DLD1 (cell line): ENCODE measurements at regions not wholly inside any gene's neighbourhood (a gene's known extent, or its start where the extent isn't known, plus 50 kb on each side); places are given as distances from the start of the nearest gene placed in this dataset.

Experiments
- in situ Hi-C: cut with HindIII; loops from 2 replicates; pipeline ENCODE4 v1.10.0; 2017; ENCODE audit warnings: low sequenced_read_pairs

- in situ Hi-C loops: no loop called here
Measured at GRCh38 chr16:79959226-79959625, 358.7 kb upstream of the MAF start.

GRCh38 chr16:79954921-79955705, 354.6 kb upstream of the MAF start:
- in situ Hi-C loops: no loop called here

GRCh38 chr16:79950932-79951719, 350.6 kb upstream of the MAF start:
- in situ Hi-C loops: no loop called here

- in situ Hi-C loops: no loop called here
Measured at GRCh38 chr16:79949417-79949816, 348.9 kb upstream of the MAF start.

- in situ Hi-C loops: no loop called here
Measured at GRCh38 chr16:79947771-79948170, 347.2 kb upstream of the MAF start.

GRCh38 chr16:79946252-79946651, 345.7 kb upstream of the MAF start:
- in situ Hi-C loops: no loop called here

- in situ Hi-C loops: no loop called here
Measured at GRCh38 chr16:79943736-79944135, 343.2 kb upstream of the MAF start.

- in situ Hi-C loops: loop anchor here (10.0 kb wide), 1 partner anchor 116 kb away; no protein-coding TSS in a partner anchor
Measured at GRCh38 chr16:79938575-79938974, 338.0 kb upstream of the MAF start.

- in situ Hi-C loops: loop anchor here (10.0 kb wide), 1 partner anchor 117 kb away; no protein-coding TSS in a partner anchor
Measured at GRCh38 chr16:79937671-79938070, 337.1 kb upstream of the MAF start.

- in situ Hi-C loops: loop anchor here (10.0 kb wide), 1 partner anchor 121 kb away; no protein-coding TSS in a partner anchor
Measured at GRCh38 chr16:79933603-79934002, 333.1 kb upstream of the MAF start.

GRCh38 chr16:79932572-79932971, 332.0 kb upstream of the MAF start:
- in situ Hi-C loops: loop anchor here (10.0 kb wide), 1 partner anchor 122 kb away; no protein-coding TSS in a partner anchor

GRCh38 chr16:79931721-79932120, 331.2 kb upstream of the MAF start:
- in situ Hi-C loops: loop anchor here (10.0 kb wide), 1 partner anchor 123 kb away; no protein-coding TSS in a partner anchor

- in situ Hi-C loops: no loop called here
Measured at GRCh38 chr16:79929260-79929965, 328.9 kb upstream of the MAF start.

- in situ Hi-C loops: no loop called here
Measured at GRCh38 chr16:79928142-79928873, 327.8 kb upstream of the MAF start.

GRCh38 chr16:79926451-79927205, 326.1 kb upstream of the MAF start:
- in situ Hi-C loops: no loop called here

- in situ Hi-C loops: no loop called here
Measured at GRCh38 chr16:79923431-79923830, 322.9 kb upstream of the MAF start.

- in situ Hi-C loops: no loop called here
Measured at GRCh38 chr16:79920685-79921084, 320.1 kb upstream of the MAF start.

GRCh38 chr16:79918916-79919315, 318.4 kb upstream of the MAF start:
- in situ Hi-C loops: no loop called here

GRCh38 chr16:79915761-79916160, 315.2 kb upstream of the MAF start:
- in situ Hi-C loops: no loop called here
